CD4-positive, alpha-beta T cell (primary cell): ENCODE measurements at regions not wholly inside any gene's neighbourhood (a gene's known extent, or its start where the extent isn't known, plus 50 kb on each side); places are given as distances from the start of the nearest gene placed in this dataset.

ENCODE experiments used
- ATAC-seq: fragments of 200-7000 bp; cut with Tn5 transposase; one replicate; pipeline ENCODE4 v1.10.0; 2022; ENCODE audit warnings: mild to moderate bottlenecking; ENCODE audit not compliant: poor library complexity
- CTCF ChIA-PET: fragments of 350-600 bp; sonication (Branson Sonifier 250); formaldehyde crosslinking; loops from one replicate; lab custom pipeline; 2021; ENCODE audit warnings: antibody characterized with exemption, inconsistent platforms; lab: Charles Lee
- POLR2A ChIA-PET: fragments of 350-600 bp; sonication (Branson Sonifier 250); formaldehyde crosslinking; loops from one replicate; lab custom pipeline; 2021; ENCODE audit warnings: antibody characterized with exemption, inconsistent platforms; lab: Charles Lee
- DNase-seq, 14 experiments: peaks; one replicate each; pipeline ENCODE4 v3.0.0-alpha.2; 2013 to 2020; ENCODE audit warnings: mixed read lengths in 2 of 14
- H3K27ac ChIP-seq, 2 donors: one replicate each; pipeline versions ENCODE4 v1.5.1 to v1.7.0; 2013; ENCODE audit warnings: low read length in 2 of 2, low read depth in 1 of 2, mild to moderate bottlenecking in 1 of 2
- H3K27me3 ChIP-seq, 2 experiments: 1 replicate in 1 of 2; 2 replicates in 1 of 2; pipeline versions ENCODE4 v1.6.1 to v1.7.0; 2013; ENCODE audit warnings: low read length in 2 of 2, control low read depth in 1 of 2, mild to moderate bottlenecking in 1 of 2, moderate library complexity in 1 of 2; ENCODE audit not compliant: insufficient read depth in 2 of 2, control insufficient read depth in 1 of 2
- H3K36me3 ChIP-seq: one replicate; pipeline ENCODE4 v1.6.1; 2013; ENCODE audit warnings: low read length, control low read depth; ENCODE audit not compliant: insufficient read depth
- H3K4me1 ChIP-seq: one replicate; pipeline ENCODE4 v1.6.1; 2013; ENCODE audit warnings: low read length, control low read depth; ENCODE audit not compliant: insufficient read depth
- H3K4me3 ChIP-seq: one replicate; pipeline ENCODE4 v1.5.1; 2013; ENCODE audit warnings: mild to moderate bottlenecking, low read length, moderate library complexity
- H3K9me3 ChIP-seq, 2 experiments: 1 replicate in 1 of 2; 2 replicates in 1 of 2; pipeline versions ENCODE4 v1.6.1 to v1.7.0; 2013; ENCODE audit warnings: low read length in 2 of 2, mild to moderate bottlenecking in 2 of 2, control low read depth in 1 of 2, moderate library complexity in 1 of 2; ENCODE audit not compliant: control insufficient read depth in 1 of 2, insufficient read depth in 1 of 2
- H3K27ac Mint-ChIP-seq: one replicate; pipeline ENCODE4 v1.8.0; 2020; ENCODE audit warnings: mixed read lengths
- H3K27me3 Mint-ChIP-seq: one replicate; pipeline ENCODE4 v1.8.0; 2021; ENCODE audit warnings: mixed read lengths
- H3K36me3 Mint-ChIP-seq: one replicate; pipeline ENCODE4 v1.8.0; 2021; ENCODE audit warnings: low read depth, mixed read lengths
- H3K4me1 Mint-ChIP-seq: one replicate; pipeline ENCODE4 v1.8.0; 2021; ENCODE audit warnings: low read depth, mixed read lengths
- H3K4me3 Mint-ChIP-seq: one replicate; pipeline ENCODE4 v1.8.0; 2020; ENCODE audit warnings: mild to moderate bottlenecking, mixed read lengths
- H3K9me3 Mint-ChIP-seq: one replicate; pipeline ENCODE4 v1.8.0; 2020; ENCODE audit warnings: mixed read lengths
- intact Hi-C, 2 experiments: fragments of 100-400 bp; cut with DNase I in 1 of 2; cut with micrococcal nuclease in 1 of 2; formaldehyde crosslinking; loops; one replicate each; pipeline versions ENCODE4 v1.15.1 to v1.9.0; 2023 to 2025; cut with DNase I, micrococcal nuclease
- TF ChIP-seq, protein P1 (sequence below): fragments of 200-600 bp; IDR thresholded peaks from one replicate; pipeline ENCODE4 v1.8.0; 2022; ENCODE audit warnings: antibody characterized with exemption, mild to moderate bottlenecking

DNA sequence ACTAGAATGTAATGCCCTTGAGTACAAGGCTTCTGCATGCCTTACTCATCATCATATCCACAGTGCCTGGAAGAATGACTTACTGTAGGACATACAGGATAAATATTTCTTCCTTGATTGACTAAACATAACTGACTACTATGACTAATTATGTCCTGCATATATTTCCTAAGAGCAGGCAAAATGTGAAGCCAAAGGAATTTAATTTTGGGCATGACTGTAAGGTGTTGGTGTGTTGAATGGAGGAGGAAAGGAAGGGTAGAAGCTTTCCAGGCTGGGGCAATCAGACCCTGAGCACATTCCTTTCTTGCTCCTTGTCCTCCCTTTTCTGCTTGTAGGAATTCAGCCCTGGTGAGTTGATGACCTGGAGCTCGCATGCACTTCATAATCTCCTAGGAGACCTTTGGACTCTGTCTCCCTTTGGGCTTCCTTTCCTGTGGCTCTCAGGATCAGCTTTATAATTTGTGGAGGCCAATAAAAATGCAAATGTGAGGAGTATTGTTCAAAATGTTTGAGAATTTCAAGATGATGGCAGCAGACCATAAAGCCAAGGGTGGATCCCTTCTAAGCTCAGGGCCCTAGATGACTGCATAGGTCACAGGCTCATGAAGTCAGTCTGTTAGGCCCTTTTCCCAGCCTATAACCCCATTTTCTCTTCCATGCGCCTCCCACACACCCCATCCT is 174.0 kb downstream of the HMHB1 start:
- ChIA-PET CTCF (no interaction called here), POLR2A (no interaction called here)
- Histone ChIP-seq H3K9me3 (no peaks in the 10 kb centered on the region), H3K4me3 (no peak overlapping the region), H3K4me1 (no peaks in the 10 kb centered on the region), H3K27me3 (no peaks in the 10 kb centered on the region), H3K36me3 (no peaks in the 10 kb centered on the region), H3K27ac (no peak overlapping the region)
- Mint-ChIP-seq H3K9me3 (no peaks in the 10 kb centered on the region), H3K36me3 (no peaks in the 10 kb centered on the region), H3K27ac (no peak overlapping the region), H3K27me3 (peaks cover 5% of the 10 kb centered on the region), H3K4me3 (no peak overlapping the region), H3K4me1 (peaks cover 8% of the 10 kb centered on the region)
- intact Hi-C loops = no loop called here
- ATAC-seq (no peak), DNase-seq (no peak)
- TF ChIP-seq, protein P1, sequence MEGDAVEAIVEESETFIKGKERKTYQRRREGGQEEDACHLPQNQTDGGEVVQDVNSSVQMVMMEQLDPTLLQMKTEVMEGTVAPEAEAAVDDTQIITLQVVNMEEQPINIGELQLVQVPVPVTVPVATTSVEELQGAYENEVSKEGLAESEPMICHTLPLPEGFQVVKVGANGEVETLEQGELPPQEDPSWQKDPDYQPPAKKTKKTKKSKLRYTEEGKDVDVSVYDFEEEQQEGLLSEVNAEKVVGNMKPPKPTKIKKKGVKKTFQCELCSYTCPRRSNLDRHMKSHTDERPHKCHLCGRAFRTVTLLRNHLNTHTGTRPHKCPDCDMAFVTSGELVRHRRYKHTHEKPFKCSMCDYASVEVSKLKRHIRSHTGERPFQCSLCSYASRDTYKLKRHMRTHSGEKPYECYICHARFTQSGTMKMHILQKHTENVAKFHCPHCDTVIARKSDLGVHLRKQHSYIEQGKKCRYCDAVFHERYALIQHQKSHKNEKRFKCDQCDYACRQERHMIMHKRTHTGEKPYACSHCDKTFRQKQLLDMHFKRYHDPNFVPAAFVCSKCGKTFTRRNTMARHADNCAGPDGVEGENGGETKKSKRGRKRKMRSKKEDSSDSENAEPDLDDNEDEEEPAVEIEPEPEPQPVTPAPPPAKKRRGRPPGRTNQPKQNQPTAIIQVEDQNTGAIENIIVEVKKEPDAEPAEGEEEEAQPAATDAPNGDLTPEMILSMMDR = no peak

DNA sequence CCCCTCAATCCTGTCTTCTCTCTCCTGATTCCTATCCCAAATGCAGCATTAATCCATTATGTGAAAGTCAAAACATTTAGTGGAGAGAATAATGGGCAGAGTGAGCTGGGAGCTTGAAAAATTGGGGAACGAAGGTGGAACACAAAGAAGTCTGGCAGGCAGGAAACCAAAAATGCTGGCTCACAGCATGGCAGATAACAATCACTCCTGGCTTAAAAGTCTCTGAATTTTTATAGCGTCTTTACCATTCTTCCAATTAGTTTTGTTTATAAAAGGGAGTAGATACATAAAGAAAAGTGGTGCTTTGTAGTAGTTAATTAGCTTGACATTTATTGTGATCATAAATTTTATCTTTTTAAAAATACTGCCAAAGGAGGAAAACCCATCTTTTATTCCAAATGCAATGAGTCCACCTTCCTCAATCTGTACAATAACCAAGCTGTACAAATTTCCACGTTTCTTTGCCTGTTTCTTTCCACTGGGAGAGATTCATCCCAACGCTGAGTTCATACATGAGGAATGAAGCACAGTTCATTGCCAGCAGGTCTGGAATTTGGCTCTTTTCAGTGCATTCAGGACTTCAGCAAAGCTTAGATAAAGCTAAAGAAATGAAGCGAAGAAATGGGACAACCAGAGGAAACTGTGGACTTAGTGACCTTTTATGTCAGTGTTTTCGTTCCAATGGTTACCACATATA is 174.7 kb downstream of the HMHB1 start:
- H3K4me3 Mint-ChIP-seq = no peak overlapping the region
- H3K9me3 Mint-ChIP-seq = no peaks in the 10 kb centered on the region
- no peak for ATAC-seq
- ChIA-PET POLR2A (no interaction called here), CTCF (no interaction called here)
- Histone ChIP-seq H3K27ac (no peak overlapping the region), H3K4me1 (no peaks in the 10 kb centered on the region), H3K9me3 (no peaks in the 10 kb centered on the region), H3K27me3 (no peaks in the 10 kb centered on the region), H3K4me3 (no peak overlapping the region), H3K36me3 (no peaks in the 10 kb centered on the region)
- H3K27me3 Mint-ChIP-seq = peaks cover 5% of the 10 kb centered on the region
- intact Hi-C loops = no loop called here
- DNase-seq = no peak
- H3K27ac Mint-ChIP-seq = no peak overlapping the region
- H3K4me1 Mint-ChIP-seq = peaks cover 8% of the 10 kb centered on the region
- TF ChIP-seq, protein P1 = no peak
- H3K36me3 Mint-ChIP-seq = no peaks in the 10 kb centered on the region

DNA sequence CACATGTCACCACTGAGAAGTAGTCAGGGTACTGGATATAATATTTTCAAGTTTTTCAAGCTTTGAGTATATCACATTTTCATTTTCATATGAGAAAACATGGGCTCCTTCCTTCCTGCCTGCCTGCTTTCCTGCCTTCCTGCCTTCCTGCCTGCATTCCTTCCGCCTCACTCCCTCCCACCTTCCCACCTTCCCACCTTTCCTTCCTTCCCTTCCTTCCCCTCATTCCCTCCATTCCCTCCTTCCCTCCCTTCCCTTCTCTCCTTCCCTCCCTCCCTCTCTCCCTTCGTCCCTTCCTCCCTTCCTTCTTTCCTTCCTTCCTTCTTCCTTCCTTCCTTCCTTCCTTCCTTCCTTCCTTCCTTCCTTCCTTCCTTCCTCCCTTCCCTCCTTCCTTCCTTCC is 175.3 kb downstream of the HMHB1 start:
- Mint-ChIP-seq H3K27ac (no peak overlapping the region), H3K9me3 (no peaks in the 10 kb centered on the region), H3K36me3 (no peaks in the 10 kb centered on the region), H3K4me3 (no peak overlapping the region), H3K27me3 (peaks cover 5% of the 10 kb centered on the region), H3K4me1 (peaks cover 8% of the 10 kb centered on the region)
- intact Hi-C loops = no loop called here
- Histone ChIP-seq H3K9me3 (no peaks in the 10 kb centered on the region), H3K36me3 (no peaks in the 10 kb centered on the region), H3K4me1 (no peaks in the 10 kb centered on the region), H3K27me3 (no peaks in the 10 kb centered on the region), H3K27ac (no peak overlapping the region), H3K4me3 (no peak overlapping the region)
- POLR2A ChIA-PET = no interaction called here
- ATAC-seq (no peak), DNase-seq (no peak)
- TF ChIP-seq, protein P1 = no peak
- CTCF ChIA-PET = no interaction called here
